ENCODE measurements at regions not wholly inside any gene's neighbourhood (a gene's known extent, or its start where the extent isn't known, plus 50 kb on each side); places are given as distances from the start of the nearest gene placed in this dataset.

GRCh38 chr9:88852794-88853193 is 138.5 kb upstream of the S1PR3 start:
- no peak for TF ChIP-seq CTCF (IDR thresholded peaks at IDR 0.05; ENCODE audit: low read depth, low read length)
- TF ChIP-seq MAX (IDR thresholded peaks at IDR 0.05; ENCODE audit: low read depth, low read length), result no peak

All from NB4 (cell line).